GM12878 (cell line): ENCODE measurements at regions not wholly inside any gene's neighbourhood (a gene's known extent, or its start where the extent isn't known, plus 50 kb on each side); places are given as distances from the start of the nearest gene placed in this dataset.

Source experiments
- ATAC-seq: fragments of 200-7000 bp; cut with Tn5 transposase; 3 replicates; pipeline ENCODE4 v1.9.1; 2020; ENCODE audit warnings: mild to moderate bottlenecking, moderate library complexity
- BruUV-seq: library from RNA; stranded (reverse); fragments of 400-500 nt; replicated peaks from 2 replicates; lab custom pipeline; 2021; lab: Mats Ljungman, UMichigan
- CTCF ChIA-PET: fragments of 300-600 bp; sonication (Branson Sonifier 250); formaldehyde crosslinking; extraction: SDS; loops from one replicate; lab custom pipeline; 2021; ENCODE audit warnings: inconsistent platforms; lab: Yijun Ruan, JAX
- POLR2A ChIA-PET: fragments of 350-600 bp; formaldehyde crosslinking; extraction: SDS; loops from one replicate; lab custom pipeline; 2021; ENCODE audit warnings: inconsistent platforms; lab: Charles Lee
- RAD21 ChIA-PET: fragments of 300-600 bp; sonication (Branson Sonifier 250); formaldehyde crosslinking; loops from one replicate; lab custom pipeline; 2023; ENCODE audit warnings: antibody characterized with exemption; ENCODE audit not compliant: unreplicated experiment; lab: Charles Lee
- SMC1A ChIA-PET: fragments of 300-600 bp; sonication (Branson Sonifier 250); formaldehyde crosslinking; loops from one replicate; lab custom pipeline; 2023; ENCODE audit not compliant: unreplicated experiment, uncharacterized antibody; lab: Charles Lee
- DNase-seq: peaks from one replicate; pipeline ENCODE4 v3.0.0-alpha.2; 2011; ENCODE audit warnings: low read depth, low spot score
- FAIRE-seq: peaks from 3 replicates; lab custom pipeline; 2011; peaks lifted over from hg19 to GRCh38; lab: Jason Lieb, UNC
- H2AFZ ChIP-seq: 2 replicates; pipeline ENCODE4 v1.6.0; 2011; ENCODE audit warnings: low read depth, low read length, control low read depth; ENCODE audit not compliant: control insufficient read depth
- H3K27ac ChIP-seq: 2 replicates; pipeline ENCODE4 v1.5.1; 2011; ENCODE audit warnings: control low read depth; ENCODE audit not compliant: control insufficient read depth, insufficient read depth
- H3K27me3 ChIP-seq, 2 experiments: replicated peaks in 1 of 2; 2 replicates each; pipeline versions ENCODE4 v1.6.0 to v1.6.1; 2011; ENCODE audit warnings: low read length in 1 of 2; ENCODE audit not compliant: control insufficient read depth in 2 of 2, insufficient read depth in 2 of 2
- H3K36me3 ChIP-seq, 2 experiments: 2 replicates each; pipeline ENCODE4 v1.5.1; 2011; ENCODE audit warnings: low read length in 1 of 2; ENCODE audit not compliant: control insufficient read depth in 2 of 2, insufficient read depth in 2 of 2
- H3K4me1 ChIP-seq: 2 replicates; pipeline ENCODE4 v1.6.1; 2011; ENCODE audit warnings: mild to moderate bottlenecking, low read length, moderate library complexity, mixed read lengths; ENCODE audit not compliant: control insufficient read depth, insufficient read depth
- H3K4me2 ChIP-seq: 2 replicates; pipeline ENCODE4 v1.6.0; 2011; ENCODE audit warnings: control low read depth; ENCODE audit not compliant: control insufficient read depth, insufficient read depth
- H3K4me3 ChIP-seq: fragments of 200-600 bp; sonication (generic); 2 replicates; pipeline ENCODE4 v1.5.1; 2016
- H3K79me2 ChIP-seq: 2 replicates; pipeline ENCODE4 v1.6.0; 2011; ENCODE audit warnings: low read length; ENCODE audit not compliant: control insufficient read depth, insufficient read depth
- H3K9ac ChIP-seq: 2 replicates; pipeline ENCODE4 v1.8.0; 2011; ENCODE audit warnings: low read length, control low read depth, mixed read lengths; ENCODE audit not compliant: control insufficient read depth, insufficient read depth
- H3K9me3 ChIP-seq: replicated peaks from 3 replicates; pipeline ENCODE4 v1.5.1; 2011; ENCODE audit warnings: mild to moderate bottlenecking, low read length; ENCODE audit not compliant: control insufficient read depth, insufficient read depth
- H4K20me1 ChIP-seq: 2 replicates; pipeline ENCODE4 v1.6.0; 2011; ENCODE audit not compliant: control insufficient read depth, insufficient read depth
- EP300 ChIP-seq, 2 experiments: fragments of 150-350 bp in 1 of 2; IDR thresholded peaks; 2 replicates each; pipeline ENCODE4 v1.6.1; 2011 to 2012; ENCODE audit warnings: low read depth in 2 of 2, low read length in 2 of 2, borderline replicate concordance in 1 of 2, improper control_type of control experiment in 1 of 2, inconsistent platforms in 1 of 2; ENCODE audit not compliant: control insufficient read depth in 1 of 2
- FOXK2 ChIP-seq: fragments of 450-650 bp; IDR thresholded peaks from 2 replicates; pipeline ENCODE4 v1.6.1; 2017; ENCODE audit warnings: mild to moderate bottlenecking, moderate library complexity
- HCFC1 ChIP-seq: fragments of 150-350 bp; IDR thresholded peaks from 2 replicates; pipeline ENCODE4 v1.6.1; 2014; ENCODE audit warnings: low read length
- MEF2B ChIP-seq: fragments of 450-650 bp; IDR thresholded peaks from 2 replicates; pipeline ENCODE4 v1.6.1; 2018; ENCODE audit warnings: mild to moderate bottlenecking, moderate library complexity; ENCODE audit not compliant: partially characterized antibody, poor library complexity, severe bottlenecking
- YY1 ChIP-seq: IDR thresholded peaks from 2 replicates; pipeline ENCODE4 v1.6.1; 2011; ENCODE audit warnings: low read depth, mild to moderate bottlenecking, low read length
- WGBS: methylation state at CpG from one replicate; pipeline ENCODE4 v1.1.6; 2016; ENCODE audit warnings: low lambda C conversion rate; ENCODE audit not compliant: insufficient replicate concordance, insufficient coverage; ENCODE audit errors: missing lambda C conversion rate; 5-methylcytosine and 5-hydroxymethylcytosine counted together
- in situ Hi-C: fragments of 300-500 bp; cut with MboI; formaldehyde crosslinking; loops from 9 replicates; pipeline ENCODE4 v1.14.3; 2018; ENCODE audit warnings: mixed read lengths
- intact Hi-C: fragments of 100-400 bp; cut with micrococcal nuclease; formaldehyde crosslinking; loops from one replicate; pipeline ENCODE4 v1.14.2; 2022; ENCODE audit not compliant: unreplicated experiment
- TF ChIP-seq, protein P1 (sequence below): IDR thresholded peaks from 2 replicates; pipeline ENCODE4 v1.6.1; 2012; ENCODE audit warnings: low read depth, low read length, improper control_type of control experiment

DNA sequence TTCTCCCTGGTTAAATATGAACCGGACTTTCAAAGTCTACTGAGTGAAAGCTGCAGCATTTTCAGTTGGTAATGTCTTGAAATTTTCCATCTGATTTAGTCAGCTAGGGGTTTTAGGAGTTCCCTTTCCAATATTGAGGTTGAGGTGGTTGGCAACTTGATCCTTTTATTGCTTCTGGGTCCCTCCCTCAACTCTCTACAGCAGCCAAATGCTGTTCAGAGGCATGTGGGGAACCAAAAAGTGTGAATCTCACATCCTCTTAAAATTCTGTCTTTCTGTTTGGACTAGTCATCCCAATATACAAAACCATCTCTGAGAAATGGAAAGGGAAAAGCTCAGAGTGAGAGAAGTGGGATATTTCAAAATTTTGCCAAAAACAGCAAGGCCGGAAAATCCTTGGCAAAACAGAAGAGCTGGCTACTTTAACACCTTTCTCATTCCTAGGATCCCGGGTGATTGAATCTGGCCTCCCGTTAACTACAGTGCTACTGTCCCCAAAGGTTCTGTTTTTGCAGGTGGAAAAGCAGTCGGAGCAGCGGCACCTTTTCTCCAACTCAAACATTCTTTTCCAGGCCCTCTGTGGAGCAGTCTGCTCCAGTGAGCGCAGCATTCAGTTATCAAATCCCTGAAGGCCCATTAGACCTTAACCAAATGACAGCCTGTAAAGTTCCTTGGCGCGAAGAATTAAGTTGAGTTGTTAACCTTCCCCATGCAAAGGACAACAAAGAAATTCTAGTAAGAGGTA is 345.9 kb upstream of the NUDT12 start:
- Histone ChIP-seq H3K9me3 (no peaks in the 10 kb centered on the region), H4K20me1 (no peaks in the 10 kb centered on the region), H3K36me3 (no peaks in the 10 kb centered on the region), H3K27ac (no peak overlapping the region), H3K4me3 (no peak overlapping the region), H3K4me1 (no peaks in the 10 kb centered on the region), H3K4me2 (no peak overlapping the region), H3K9ac (no peak overlapping the region), H2AFZ (no peak overlapping the region), H3K27me3 (no peaks in the 10 kb centered on the region), H3K79me2 (no peaks in the 10 kb centered on the region)
- no peak for DNase-seq
- ChIA-PET POLR2A (interaction anchor here (1.7 kb wide), 1 partner anchor 18 kb away, joined by 4 read pairs; no protein-coding TSS in a partner anchor), RAD21 (no interaction called here), SMC1A (interaction anchor here (0.5 to 2.0 kb wide), 8 partner anchors 10 to 195 kb away, joined by 3 to 8 read pairs (median 4); no protein-coding TSS in a partner anchor), CTCF (interaction anchor here (1.3 to 1.5 kb wide), 2 partner anchors 14 to 31 kb away, joined by 3 read pairs; no protein-coding TSS in a partner anchor)
- BruUV-seq: no TSS peak
- 39% methylated on average over 9 of the region's 9 CpGs for WGBS
- TF ChIP-seq FOXK2 (no peak), MEF2B (no peak), YY1 (no peak)
- TF ChIP-seq, protein P1, sequence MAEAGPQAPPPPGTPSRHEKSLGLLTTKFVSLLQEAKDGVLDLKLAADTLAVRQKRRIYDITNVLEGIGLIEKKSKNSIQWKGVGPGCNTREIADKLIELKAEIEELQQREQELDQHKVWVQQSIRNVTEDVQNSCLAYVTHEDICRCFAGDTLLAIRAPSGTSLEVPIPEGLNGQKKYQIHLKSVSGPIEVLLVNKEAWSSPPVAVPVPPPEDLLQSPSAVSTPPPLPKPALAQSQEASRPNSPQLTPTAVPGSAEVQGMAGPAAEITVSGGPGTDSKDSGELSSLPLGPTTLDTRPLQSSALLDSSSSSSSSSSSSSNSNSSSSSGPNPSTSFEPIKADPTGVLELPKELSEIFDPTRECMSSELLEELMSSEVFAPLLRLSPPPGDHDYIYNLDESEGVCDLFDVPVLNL: no peak
- in situ Hi-C loops: no loop called here
- ATAC-seq: peak; percentile 46; the same call in 2 of the 3 replicates
- intact Hi-C loops: no loop called here
- no peak for FAIRE-seq

DNA sequence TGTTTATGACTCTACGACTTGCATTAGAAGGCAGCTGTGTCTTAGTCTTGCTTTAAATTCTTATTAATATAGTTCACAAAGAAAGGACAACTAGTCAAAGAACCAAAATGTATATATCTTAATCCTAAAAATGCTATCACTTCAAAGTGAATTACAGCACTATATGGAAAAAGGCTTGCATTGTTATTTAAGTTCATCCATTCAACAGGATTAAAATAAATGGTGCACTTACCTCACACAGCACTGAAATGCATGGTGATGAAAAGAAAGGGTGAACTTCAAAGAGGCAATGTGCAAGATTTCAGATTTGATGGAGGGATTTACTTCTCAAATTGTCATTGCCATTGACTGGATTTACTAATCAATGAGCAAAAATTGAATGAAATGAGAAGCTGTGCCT is 344.4 kb upstream of the NUDT12 start:
- ChIA-PET CTCF (interaction anchor here (1.1 kb wide), 2 partner anchors 17 to 22 kb away, joined by 3 read pairs; no protein-coding TSS in a partner anchor), SMC1A (interaction anchor here (0.7 to 1.3 kb wide), 3 partner anchors 13 to 35 kb away, joined by 3 read pairs; no protein-coding TSS in a partner anchor), POLR2A (interaction anchor here (0.8 kb wide), 1 partner anchor 13 kb away, joined by 3 read pairs; no protein-coding TSS in a partner anchor), RAD21 (no interaction called here)
- FAIRE-seq (no peak), ATAC-seq (no peak), DNase-seq (no peak)
- intact Hi-C loops (no loop called here), in situ Hi-C loops (no loop called here)
- H3K79me2 ChIP-seq: no peaks in the 10 kb centered on the region
- H4K20me1 ChIP-seq: no peaks in the 10 kb centered on the region
- WGBS: 5% methylated on average over 1 of the region's 1 CpG
- TF ChIP-seq EP300 (IDR thresholded peaks at IDR 0.05; ENCODE audit: borderline replicate concordance in 1 of 2, control insufficient read depth in 1 of 2, low read depth in 2 of 2, low read length in 2 of 2) (no peak), YY1 (no peak), HCFC1 (no peak)
- H2AFZ ChIP-seq: no peak overlapping the region
- no peaks in the 10 kb centered on the region for H3K36me3 ChIP-seq
- H3K4me1 ChIP-seq: no peaks in the 10 kb centered on the region
- H3K27me3 ChIP-seq: no peaks in the 10 kb centered on the region
- no peak overlapping the region for H3K4me2 ChIP-seq
- H3K4me3 ChIP-seq: no peak overlapping the region
- H3K27ac ChIP-seq: no peak overlapping the region
- no peaks in the 10 kb centered on the region for H3K9me3 ChIP-seq
- BruUV-seq: no TSS peak
- no peak overlapping the region for H3K9ac ChIP-seq
